Right cardiac atrium (tissue), 5 donors: ENCODE measurements at regions not wholly inside any gene's neighbourhood (a gene's known extent, or its start where the extent isn't known, plus 50 kb on each side); places are given as distances from the start of the nearest gene placed in this dataset.
"Not testable (repeated sequence)": the region's sequence is repeated elsewhere in the genome, so short reads cannot be mapped to it uniquely, and the experiment has no call there.

ENCODE experiments used
- ATAC-seq, 2 donors: fragments of 200-7000 bp; cut with Tn5 transposase; one replicate each; pipeline versions ENCODE4 v1.8.0 to v1.9.1; 2020; ENCODE audit warnings: moderate library complexity in 2 of 2, mild to moderate bottlenecking in 1 of 2
- DNase-seq, 3 donors: peaks; one replicate each; pipeline ENCODE4 v3.0.0-alpha.2; 2020
- H3K27ac ChIP-seq: one replicate; pipeline ENCODE4 v1.5.1; 2013; ENCODE audit warnings: mild to moderate bottlenecking, low read length, control low read depth, moderate library complexity
- H3K27me3 ChIP-seq: one replicate; pipeline ENCODE4 v1.6.1; 2013; ENCODE audit not compliant: control insufficient read depth, insufficient read depth
- H3K4me1 ChIP-seq: one replicate; pipeline ENCODE4 v1.6.1; 2013; ENCODE audit warnings: low read length; ENCODE audit not compliant: control insufficient read depth, insufficient read depth
- H3K4me3 ChIP-seq: one replicate; pipeline ENCODE4 v1.5.1; 2013; ENCODE audit warnings: low read length, control low read depth
- H3K9me3 ChIP-seq: one replicate; pipeline ENCODE4 v1.6.1; 2013; ENCODE audit warnings: low read length; ENCODE audit not compliant: control insufficient read depth
- WGBS: extraction: QIAGEN DNeasy Blood & Tissue Kit; methylation state at CpG from one replicate; pipeline ENCODE4 v1.1.7; 2013; 5-methylcytosine and 5-hydroxymethylcytosine counted together
- intact Hi-C, 4 donors: fragments of 100-400 bp; cut with DNase I; formaldehyde crosslinking; loops; one replicate each; pipeline versions ENCODE4 v1.11.0 to v1.14.0; 2022 to 2023
- donor health status: healthy with polysubstance abuse.
- donor health status: DM: no; HTN: yes; CAD: no.
- donor health status: DM: no; HTN: no; CAD: no.
- donor health status: DM: no; HTN: yes; CAD: no; lungs with severe emphysema.
- donor health status: DM: yes; HTN: yes; CAD: no.

DNA sequence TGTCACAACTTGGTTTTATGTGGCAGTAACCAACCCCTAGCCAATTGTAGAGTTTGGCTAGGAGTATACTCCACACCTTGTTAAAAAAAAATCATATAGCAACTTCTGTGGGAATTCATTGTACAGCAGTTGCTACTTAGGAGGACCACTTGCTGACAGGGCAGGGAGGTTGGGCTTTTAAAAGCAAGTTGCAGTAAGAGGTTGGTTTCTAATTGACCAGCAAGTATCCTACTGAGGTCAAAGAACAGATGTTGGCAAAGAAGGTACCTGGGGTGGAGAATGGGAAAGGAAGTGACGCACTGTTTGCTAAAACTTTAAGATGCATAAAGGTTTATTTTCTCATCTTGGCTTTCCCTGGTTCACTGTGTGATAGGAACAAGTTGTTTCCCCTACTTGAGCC lies 104.6 kb downstream of the TBX3 start:
- WGBS, result 66% methylated on average over 1 of the region's 1 CpG
- no peaks in the 10 kb centered on the region for H3K9me3 ChIP-seq
- H3K4me1 ChIP-seq, result no peaks in the 10 kb centered on the region
- no peak for ATAC-seq
- intact Hi-C loops, result no loop called here
- DNase-seq, result no peak
- no peak overlapping the region for H3K27ac ChIP-seq
- no peak overlapping the region for H3K4me3 ChIP-seq
- H3K27me3 ChIP-seq, result no peaks in the 10 kb centered on the region

DNA sequence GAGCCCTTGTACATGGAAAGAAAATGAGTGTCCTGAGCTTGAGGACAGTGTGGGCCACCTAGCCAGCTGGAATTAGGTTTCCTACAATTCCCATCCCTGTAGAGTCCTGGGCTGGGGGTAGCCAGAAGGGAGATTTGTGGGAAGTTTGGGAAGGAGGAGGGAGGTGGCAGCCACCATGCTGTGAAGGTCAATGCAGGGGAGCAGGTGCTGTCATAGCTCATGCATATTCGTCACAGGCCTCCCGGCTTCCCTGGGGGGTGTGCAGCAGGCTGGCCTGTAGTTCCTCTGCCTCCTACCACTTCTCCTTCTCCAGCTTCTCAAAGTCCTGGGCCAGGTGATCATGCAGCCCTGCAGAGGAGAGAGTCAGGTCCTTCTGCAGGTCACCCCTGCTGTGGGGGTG lies 121.3 kb downstream of the TBX3 start:
- DNase-seq, result no peak
- ATAC-seq, result no peak
- Histone ChIP-seq H3K4me1 (no peaks in the 10 kb centered on the region), H3K4me3 (no peak overlapping the region), H3K9me3 (no peaks in the 10 kb centered on the region), H3K27ac (no peak overlapping the region), H3K27me3 (no peaks in the 10 kb centered on the region)
- intact Hi-C loops, result no loop called here
- WGBS, result 56% methylated on average over 2 of the region's 2 CpGs

DNA sequence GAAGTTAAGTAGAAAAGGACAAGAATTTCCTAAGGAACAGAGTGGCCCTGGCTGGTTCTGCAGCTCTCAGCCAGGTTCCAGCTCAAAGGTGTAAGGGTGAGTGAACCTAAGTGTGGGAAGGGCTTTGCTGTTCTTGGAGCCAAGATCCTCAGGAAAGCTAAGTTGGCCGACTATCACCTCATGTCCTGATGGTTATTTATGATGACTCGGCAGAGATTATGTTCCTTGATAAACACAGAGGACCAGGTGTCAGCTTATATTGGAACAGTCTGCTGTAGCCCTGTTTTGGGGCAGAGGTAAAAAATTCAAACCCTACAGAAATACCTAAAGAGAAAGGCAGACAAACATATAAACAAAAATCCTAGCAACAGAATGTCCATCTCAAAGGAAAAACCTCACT lies 128.5 kb downstream of the TBX3 start:
- intact Hi-C loops, result no loop called here
- H3K4me1 ChIP-seq, result no peaks in the 10 kb centered on the region
- no peak overlapping the region for H3K27ac ChIP-seq
- 66% methylated on average over 2 of the region's 2 CpGs for WGBS
- no peaks in the 10 kb centered on the region for H3K9me3 ChIP-seq
- ATAC-seq, result no peak
- H3K27me3 ChIP-seq, result no peaks in the 10 kb centered on the region
- no peak overlapping the region for H3K4me3 ChIP-seq
- DNase-seq, result no peak

GRCh38 chr12:114547636-114548035 lies 136.3 kb downstream of the TBX3 start:
- Histone ChIP-seq H3K4me3 (no peak overlapping the region), H3K4me1 (no peaks in the 10 kb centered on the region), H3K27me3 (no peaks in the 10 kb centered on the region), H3K27ac (no peak overlapping the region), H3K9me3 (peaks cover 2% of the 10 kb centered on the region)
- DNase-seq (no peak), ATAC-seq (no peak)
- intact Hi-C loops, result no loop called here
- 89% methylated on average over 1 of the region's 1 CpG for WGBS

- WGBS, result 74% methylated on average over 7 of the region's 7 CpGs
- no peaks in the 10 kb centered on the region for H3K27me3 ChIP-seq
- DNase-seq, result no peak
- no peaks in the 10 kb centered on the region for H3K9me3 ChIP-seq
- H3K4me3 ChIP-seq, result no peak overlapping the region
- intact Hi-C loops, result no loop called here
- H3K27ac ChIP-seq, result no peak overlapping the region
- H3K4me1 ChIP-seq, result no peaks in the 10 kb centered on the region
- ATAC-seq, result no peak
Measured at GRCh38 chr12:114530417-114530816, 124.5 kb upstream of the TBX5 start.

- Histone ChIP-seq H3K27me3 (no peaks in the 10 kb centered on the region), H3K27ac (no peak overlapping the region), H3K9me3 (no peaks in the 10 kb centered on the region), H3K4me1 (no peaks in the 10 kb centered on the region), H3K4me3 (no peak overlapping the region)
- intact Hi-C loops, result no loop called here
- DNase-seq (no peak), ATAC-seq (no peak)
- 59% methylated on average over 2 of the region's 2 CpGs for WGBS
Measured at GRCh38 chr12:114529966-114530365, 124.0 kb upstream of the TBX5 start.

DNA sequence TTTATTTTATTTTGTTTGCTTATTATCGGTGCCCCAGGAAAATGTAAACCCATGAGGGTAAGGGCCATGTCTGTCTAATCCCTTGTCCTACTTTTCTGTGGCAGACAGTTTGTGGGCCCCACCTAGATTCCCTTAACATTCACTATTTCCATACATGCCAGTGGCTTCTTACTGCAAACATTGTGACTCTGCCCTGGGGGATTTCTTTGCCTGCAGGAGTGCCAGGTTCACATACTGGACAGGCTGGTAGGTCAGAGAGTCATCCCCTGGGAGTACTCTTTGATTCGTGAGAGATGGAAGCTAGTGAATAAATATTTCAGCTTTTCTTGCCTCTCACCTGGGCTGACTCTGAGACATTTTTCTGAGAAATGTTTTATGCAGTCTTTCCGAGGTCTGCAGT lies 122.8 kb upstream of the TBX5 start:
- Histone ChIP-seq H3K27ac (no peak overlapping the region), H3K4me3 (no peak overlapping the region), H3K27me3 (no peaks in the 10 kb centered on the region), H3K4me1 (no peaks in the 10 kb centered on the region), H3K9me3 (no peaks in the 10 kb centered on the region)
- 74% methylated on average over 3 of the region's 3 CpGs for WGBS
- ATAC-seq, result no peak
- intact Hi-C loops, result no loop called here
- no peak for DNase-seq

DNA sequence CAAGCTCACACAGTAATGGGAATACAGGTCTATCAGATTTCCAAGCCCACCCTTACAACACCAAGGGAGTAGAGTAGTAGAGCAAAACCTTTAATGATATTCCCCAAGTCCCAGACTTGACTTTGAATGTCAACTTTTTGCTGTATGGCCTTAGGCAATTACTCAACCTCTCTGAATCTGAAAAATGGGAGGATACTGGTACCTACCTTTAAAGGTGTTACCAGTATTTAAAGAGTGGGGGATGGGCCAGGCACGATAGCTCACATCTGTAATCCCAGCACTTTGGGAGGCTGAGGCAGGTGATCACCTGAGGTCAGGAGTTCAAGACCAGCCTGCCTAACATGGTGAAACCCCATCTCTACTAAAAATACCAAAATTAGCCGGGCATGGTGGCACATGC lies 115.2 kb upstream of the TBX5 start:
- H3K27me3 ChIP-seq, intact Hi-C loops, H3K4me1 ChIP-seq, H3K9me3 ChIP-seq, H3K4me3 ChIP-seq, H3K27ac ChIP-seq, ATAC-seq, DNase-seq: not testable (repeated sequence)
- WGBS, result 83% methylated on average over 2 of the region's 2 CpGs

- no peak for DNase-seq
- 62% methylated on average over 3 of the region's 3 CpGs for WGBS
Measured at GRCh38 chr12:114512351-114512750, 106.4 kb upstream of the TBX5 start.

DNA sequence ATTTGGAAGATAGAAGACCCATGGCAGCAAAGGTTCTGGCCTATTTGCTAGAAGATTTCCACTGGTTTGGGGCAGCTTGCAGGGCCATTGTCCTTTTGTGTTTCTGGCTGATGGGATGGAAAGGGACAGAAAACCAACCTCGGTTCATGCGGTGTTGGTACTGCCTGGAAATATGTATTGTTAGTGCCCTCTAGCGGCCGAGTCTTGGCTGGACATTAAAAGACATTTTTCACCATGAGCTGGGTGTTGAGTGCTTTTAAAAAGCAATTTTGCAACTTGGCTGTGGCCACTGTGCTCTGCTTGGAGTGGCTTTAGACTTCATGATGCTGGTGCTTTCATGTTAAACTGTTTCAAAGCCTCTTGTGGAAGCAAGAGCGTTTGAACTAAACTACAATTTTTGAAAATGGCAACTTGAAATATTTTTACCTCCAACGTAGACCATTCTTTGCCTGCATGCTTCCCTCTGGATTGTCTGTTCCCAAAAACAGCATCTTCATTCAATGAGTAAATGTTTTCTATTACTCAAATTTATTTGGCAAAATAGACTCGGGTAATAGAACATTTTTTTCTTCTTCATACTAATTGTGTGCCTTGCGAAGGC lies 102.7 kb upstream of the TBX5 start:
- no peak overlapping the region for H3K4me3 ChIP-seq
- ATAC-seq, result peak; percentile 78 to 84
- H3K4me1 ChIP-seq, result no peaks in the 10 kb centered on the region
- H3K27me3 ChIP-seq, result no peaks in the 10 kb centered on the region
- intact Hi-C loops, result loop anchor here in 3 of 4 donors (5.0 to 10.0 kb wide), 3 partner anchors 341 to 524 kb away; no protein-coding TSS in a partner anchor
- H3K9me3 ChIP-seq, result no peaks in the 10 kb centered on the region
- 33% methylated on average over 8 of the region's 8 CpGs for whole genome bisulfite sequencing
- H3K27ac ChIP-seq, result no peak overlapping the region
- DNase-seq, result peak; percentile 66 to 88 (median 67)

More at GRCh38 chr12:114512351-114512750, 106.4 kb upstream of the TBX5 start:
- intact Hi-C loops, result loop anchor here in 3 of 4 donors (5.0 to 10.0 kb wide), 2 partner anchors 528 to 530 kb away; no protein-coding TSS in a partner anchor
- H3K27ac ChIP-seq, result no peak overlapping the region
- H3K4me3 ChIP-seq, result no peak overlapping the region
- ATAC-seq, result no peak
- H3K27me3 ChIP-seq, result no peaks in the 10 kb centered on the region
- H3K9me3 ChIP-seq, result no peaks in the 10 kb centered on the region
- no peaks in the 10 kb centered on the region for H3K4me1 ChIP-seq

GRCh38 chr12:114506651-114507050 lies 100.7 kb upstream of the TBX5 start:
- intact Hi-C loops, result loop anchor here in 3 of 4 donors (5.0 to 10.0 kb wide), 3 partner anchors 339 to 522 kb away; no protein-coding TSS in a partner anchor
- DNase-seq (no peak), ATAC-seq (no peak)
- Histone ChIP-seq H3K9me3 (no peaks in the 10 kb centered on the region), H3K4me3 (no peak overlapping the region), H3K27ac (no peak overlapping the region), H3K27me3 (no peaks in the 10 kb centered on the region), H3K4me1 (no peaks in the 10 kb centered on the region)
- WGBS, result 59% methylated on average over 6 of the region's 6 CpGs

DNA sequence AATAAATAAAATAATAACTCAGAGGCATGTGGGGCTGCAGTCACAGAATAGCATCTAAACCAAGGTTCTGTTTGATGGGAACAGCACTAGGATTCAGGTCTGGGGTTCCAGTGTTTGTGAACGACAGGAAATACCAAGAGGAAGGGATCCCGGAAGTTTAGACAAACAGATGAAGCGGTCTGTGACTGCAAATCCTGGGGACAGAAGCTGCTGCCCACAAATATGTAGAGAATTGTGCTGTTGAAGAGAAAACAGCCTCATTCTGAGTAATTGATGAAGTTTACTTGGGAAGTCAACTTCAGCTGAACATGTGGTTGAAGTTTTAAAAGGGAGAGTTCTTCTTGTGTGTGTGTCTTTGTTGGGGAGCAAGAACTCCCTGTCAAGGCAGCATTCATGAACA lies 98.4 kb upstream of the TBX5 start:
- no peaks in the 10 kb centered on the region for H3K9me3 ChIP-seq
- 47% methylated on average over 3 of the region's 3 CpGs for WGBS
- intact Hi-C loops, result loop anchor here in 3 of 4 donors (10.0 kb wide), 2 partner anchors 340 to 520 kb away; no protein-coding TSS in a partner anchor
- DNase-seq, result no peak
- H3K4me3 ChIP-seq, result no peak overlapping the region
- no peak overlapping the region for H3K27ac ChIP-seq
- no peaks in the 10 kb centered on the region for H3K27me3 ChIP-seq
- no peak for ATAC-seq
- H3K4me1 ChIP-seq, result peaks cover under 1% of the 10 kb centered on the region
